Ishikawa (cell line): ENCODE measurements at regions not wholly inside any gene's neighbourhood (a gene's known extent, or its start where the extent isn't known, plus 50 kb on each side); places are given as distances from the start of the nearest gene placed in this dataset.

Experiments used
- CEBPB ChIP-seq: IDR thresholded peaks from 2 replicates; pipeline ENCODE4 v1.6.1; 2012
- CREB1 ChIP-seq: IDR thresholded peaks from 2 replicates; pipeline ENCODE4 v1.6.1; 2012; ENCODE audit warnings: low read depth
- EGR1 ChIP-seq: IDR thresholded peaks from 2 replicates; pipeline ENCODE4 v1.6.1; 2012
- EP300 ChIP-seq: IDR thresholded peaks from 2 replicates; pipeline ENCODE4 v1.6.1; 2012; ENCODE audit warnings: borderline replicate concordance
- FOXM1 ChIP-seq: IDR thresholded peaks from 2 replicates; pipeline ENCODE4 v1.6.1; 2012; ENCODE audit warnings: low read depth, borderline replicate concordance
- NFIC ChIP-seq: IDR thresholded peaks from 2 replicates; pipeline ENCODE4 v1.6.1; 2012
- RAD21 ChIP-seq: IDR thresholded peaks from 2 replicates; pipeline ENCODE4 v1.6.1; 2012; ENCODE audit warnings: low read depth
- TAF1 ChIP-seq: IDR thresholded peaks from 2 replicates; pipeline ENCODE4 v1.6.1; 2012; ENCODE audit warnings: low read depth, mild to moderate bottlenecking
- TCF12 ChIP-seq: IDR thresholded peaks from 2 replicates; pipeline ENCODE4 v1.6.1; 2012; ENCODE audit warnings: low read depth
- TEAD4 ChIP-seq: IDR thresholded peaks from 2 replicates; pipeline ENCODE4 v1.6.1; 2012
- TF ChIP-seq, protein P1 (sequence below): IDR thresholded peaks from 2 replicates; pipeline ENCODE4 v1.6.1; 2012; ENCODE audit warnings: low read depth, mild to moderate bottlenecking
- TF ChIP-seq, protein P2 (sequence below): IDR thresholded peaks from 2 replicates; pipeline ENCODE4 v1.6.1; 2012
- TF ChIP-seq, protein P3 (sequence below): IDR thresholded peaks from 2 replicates; pipeline ENCODE4 v1.6.1; 2012

DNA sequence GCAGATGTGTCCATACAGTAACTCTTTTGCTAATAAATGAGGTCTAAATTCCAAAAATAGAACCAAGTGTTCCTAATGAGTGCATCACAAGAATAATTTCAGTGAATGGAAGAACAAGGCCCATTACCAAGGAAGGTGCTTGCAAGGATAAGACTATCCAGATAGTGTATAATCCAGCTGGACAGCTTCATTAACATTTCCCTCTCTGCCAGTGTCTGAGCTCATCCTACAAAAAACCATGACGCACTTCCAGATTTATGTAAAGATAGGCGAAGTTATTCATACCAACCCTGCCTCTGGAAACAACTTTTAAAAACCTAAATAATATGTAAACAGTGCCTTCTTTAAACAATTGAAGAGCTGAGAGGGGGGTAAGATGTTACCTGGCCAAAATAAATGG is 177.9 kb upstream of the STK26 start:
- TF ChIP-seq, protein P1, sequence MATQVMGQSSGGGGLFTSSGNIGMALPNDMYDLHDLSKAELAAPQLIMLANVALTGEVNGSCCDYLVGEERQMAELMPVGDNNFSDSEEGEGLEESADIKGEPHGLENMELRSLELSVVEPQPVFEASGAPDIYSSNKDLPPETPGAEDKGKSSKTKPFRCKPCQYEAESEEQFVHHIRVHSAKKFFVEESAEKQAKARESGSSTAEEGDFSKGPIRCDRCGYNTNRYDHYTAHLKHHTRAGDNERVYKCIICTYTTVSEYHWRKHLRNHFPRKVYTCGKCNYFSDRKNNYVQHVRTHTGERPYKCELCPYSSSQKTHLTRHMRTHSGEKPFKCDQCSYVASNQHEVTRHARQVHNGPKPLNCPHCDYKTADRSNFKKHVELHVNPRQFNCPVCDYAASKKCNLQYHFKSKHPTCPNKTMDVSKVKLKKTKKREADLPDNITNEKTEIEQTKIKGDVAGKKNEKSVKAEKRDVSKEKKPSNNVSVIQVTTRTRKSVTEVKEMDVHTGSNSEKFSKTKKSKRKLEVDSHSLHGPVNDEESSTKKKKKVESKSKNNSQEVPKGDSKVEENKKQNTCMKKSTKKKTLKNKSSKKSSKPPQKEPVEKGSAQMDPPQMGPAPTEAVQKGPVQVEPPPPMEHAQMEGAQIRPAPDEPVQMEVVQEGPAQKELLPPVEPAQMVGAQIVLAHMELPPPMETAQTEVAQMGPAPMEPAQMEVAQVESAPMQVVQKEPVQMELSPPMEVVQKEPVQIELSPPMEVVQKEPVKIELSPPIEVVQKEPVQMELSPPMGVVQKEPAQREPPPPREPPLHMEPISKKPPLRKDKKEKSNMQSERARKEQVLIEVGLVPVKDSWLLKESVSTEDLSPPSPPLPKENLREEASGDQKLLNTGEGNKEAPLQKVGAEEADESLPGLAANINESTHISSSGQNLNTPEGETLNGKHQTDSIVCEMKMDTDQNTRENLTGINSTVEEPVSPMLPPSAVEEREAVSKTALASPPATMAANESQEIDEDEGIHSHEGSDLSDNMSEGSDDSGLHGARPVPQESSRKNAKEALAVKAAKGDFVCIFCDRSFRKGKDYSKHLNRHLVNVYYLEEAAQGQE, result no peak
- TF ChIP-seq TCF12, result no peak
- TF ChIP-seq EP300, result no peak
- no peak for TF ChIP-seq EGR1
- TF ChIP-seq CEBPB, result no peak
- TF ChIP-seq, protein P2, sequence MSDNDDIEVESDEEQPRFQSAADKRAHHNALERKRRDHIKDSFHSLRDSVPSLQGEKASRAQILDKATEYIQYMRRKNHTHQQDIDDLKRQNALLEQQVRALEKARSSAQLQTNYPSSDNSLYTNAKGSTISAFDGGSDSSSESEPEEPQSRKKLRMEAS, result no peak
- TF ChIP-seq FOXM1, result no peak
- no peak for TF ChIP-seq TAF1
- no peak for TF ChIP-seq NFIC
- TF ChIP-seq TEAD4, result no peak
- TF ChIP-seq, protein P3, sequence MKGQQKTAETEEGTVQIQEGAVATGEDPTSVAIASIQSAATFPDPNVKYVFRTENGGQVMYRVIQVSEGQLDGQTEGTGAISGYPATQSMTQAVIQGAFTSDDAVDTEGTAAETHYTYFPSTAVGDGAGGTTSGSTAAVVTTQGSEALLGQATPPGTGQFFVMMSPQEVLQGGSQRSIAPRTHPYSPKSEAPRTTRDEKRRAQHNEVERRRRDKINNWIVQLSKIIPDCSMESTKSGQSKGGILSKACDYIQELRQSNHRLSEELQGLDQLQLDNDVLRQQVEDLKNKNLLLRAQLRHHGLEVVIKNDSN, result no peak
- no peak for TF ChIP-seq RAD21
- no peak for TF ChIP-seq CREB1
